ENCODE measurements at regions not wholly inside any gene's neighbourhood (a gene's known extent, or its start where the extent isn't known, plus 50 kb on each side); places are given as distances from the start of the nearest gene placed in this dataset.

DNA sequence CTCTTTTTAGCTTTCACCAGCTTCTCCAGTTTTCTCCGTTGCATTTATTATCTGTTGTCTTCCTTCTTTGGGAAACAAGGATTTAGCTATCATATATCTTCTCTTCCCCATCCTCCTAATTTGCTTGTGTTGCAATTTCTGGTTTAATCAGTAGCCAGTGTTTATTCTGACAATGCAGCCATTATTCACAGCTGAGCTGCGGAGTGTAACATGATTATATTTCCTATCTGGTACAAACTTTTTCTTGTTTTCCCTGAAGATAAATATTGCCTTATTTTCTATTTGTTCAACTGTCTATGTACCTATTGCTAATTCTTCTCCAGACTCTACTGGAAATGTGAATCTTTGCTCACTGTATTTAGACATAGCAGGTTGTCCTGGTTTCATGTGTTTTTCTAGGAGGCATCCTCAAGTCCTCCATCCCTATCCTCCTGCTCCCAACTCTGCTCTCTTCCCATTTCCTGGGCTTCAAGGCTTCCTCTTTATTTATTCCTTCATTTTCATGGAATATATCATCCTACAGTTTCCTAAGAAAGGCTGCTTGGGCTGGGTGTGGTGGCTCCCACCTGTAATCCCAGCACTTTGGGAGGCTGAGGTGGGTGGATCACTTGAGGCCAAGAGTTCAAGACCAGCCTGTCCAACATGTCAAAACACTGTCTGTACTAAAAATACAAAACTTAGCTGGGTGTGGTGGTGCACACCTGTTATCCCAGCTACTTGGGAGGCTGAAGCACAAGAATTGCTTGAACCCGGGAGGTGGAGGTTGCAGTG lies 72.4 kb upstream of the KDM7A start:
- Histone ChIP-seq H3K9me3 (no peaks in the 10 kb centered on the region), H3K27ac (no peak overlapping the region), H3K4me3 (no peak overlapping the region), H3K27me3 (no peaks in the 10 kb centered on the region), H3K36me3 (no peaks in the 10 kb centered on the region), H3K4me1 (no peaks in the 10 kb centered on the region)
- no peak for DNase-seq
- no peak for TF ChIP-seq CTCF (IDR thresholded peaks at IDR 0.05)
- TF ChIP-seq POLR2A (IDR thresholded peaks at IDR 0.05) = no peak
- TF ChIP-seq EP300 (IDR thresholded peaks at IDR 0.05) = no peak
- TF ChIP-seq POLR2AphosphoS5 (IDR thresholded peaks at IDR 0.05) = no peak
- 39 to 69% methylated on average over 3 of the region's 3 CpGs for WGBS, 2 donors
- intact Hi-C loops (cut with DNase I) = no loop called here

DNA sequence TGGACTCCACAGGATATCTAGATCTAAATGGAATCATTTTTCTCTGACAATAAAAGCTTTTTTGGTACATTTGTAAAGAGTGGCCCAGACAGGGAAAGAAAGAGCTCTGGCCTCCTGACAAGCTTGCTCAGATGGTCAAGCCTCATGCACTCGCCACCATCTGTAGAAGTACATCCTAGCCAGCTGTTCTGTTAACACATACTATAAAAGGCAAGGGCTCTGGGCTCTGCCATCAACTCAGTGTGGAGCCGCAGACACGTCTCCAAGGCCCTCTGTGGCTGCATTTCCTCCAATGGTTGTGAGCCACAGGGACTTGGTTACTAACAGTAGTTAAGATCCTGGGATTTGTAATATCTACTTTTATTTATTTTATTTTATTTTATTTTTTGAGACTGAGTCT lies 70.8 kb upstream of the KDM7A start:
- Histone ChIP-seq H3K36me3 (no peaks in the 10 kb centered on the region), H3K4me1 (no peaks in the 10 kb centered on the region), H3K4me3 (no peak overlapping the region), H3K27me3 (no peaks in the 10 kb centered on the region), H3K9me3 (no peaks in the 10 kb centered on the region), H3K27ac (no peak overlapping the region)
- intact Hi-C loops (cut with DNase I) = no loop called here
- DNase-seq = no peak
- WGBS, 2 donors = 77 to 84% methylated on average over 3 of the region's 3 CpGs
- TF ChIP-seq POLR2AphosphoS5 (IDR thresholded peaks at IDR 0.05) (no peak), CTCF (IDR thresholded peaks at IDR 0.05) (no peak), POLR2A (IDR thresholded peaks at IDR 0.05) (no peak), EP300 (IDR thresholded peaks at IDR 0.05) (no peak)

GRCh38 chr7:140245611-140246105 lies 68.9 kb upstream of the KDM7A start:
- Histone ChIP-seq H3K4me3 (no peak overlapping the region), H3K4me1 (no peaks in the 10 kb centered on the region), H3K36me3 (no peaks in the 10 kb centered on the region), H3K9me3 (no peaks in the 10 kb centered on the region), H3K27me3 (no peaks in the 10 kb centered on the region), H3K27ac (no peak overlapping the region)
- DNase-seq = no peak
- intact Hi-C loops (cut with DNase I) = no loop called here
- TF ChIP-seq CTCF (IDR thresholded peaks at IDR 0.05) (no peak), POLR2A (IDR thresholded peaks at IDR 0.05) (no peak), POLR2AphosphoS5 (IDR thresholded peaks at IDR 0.05) (no peak), EP300 (IDR thresholded peaks at IDR 0.05) (no peak)
- 97% methylated on average over 7 of the region's 7 CpGs for WGBS, 2 donors

DNA sequence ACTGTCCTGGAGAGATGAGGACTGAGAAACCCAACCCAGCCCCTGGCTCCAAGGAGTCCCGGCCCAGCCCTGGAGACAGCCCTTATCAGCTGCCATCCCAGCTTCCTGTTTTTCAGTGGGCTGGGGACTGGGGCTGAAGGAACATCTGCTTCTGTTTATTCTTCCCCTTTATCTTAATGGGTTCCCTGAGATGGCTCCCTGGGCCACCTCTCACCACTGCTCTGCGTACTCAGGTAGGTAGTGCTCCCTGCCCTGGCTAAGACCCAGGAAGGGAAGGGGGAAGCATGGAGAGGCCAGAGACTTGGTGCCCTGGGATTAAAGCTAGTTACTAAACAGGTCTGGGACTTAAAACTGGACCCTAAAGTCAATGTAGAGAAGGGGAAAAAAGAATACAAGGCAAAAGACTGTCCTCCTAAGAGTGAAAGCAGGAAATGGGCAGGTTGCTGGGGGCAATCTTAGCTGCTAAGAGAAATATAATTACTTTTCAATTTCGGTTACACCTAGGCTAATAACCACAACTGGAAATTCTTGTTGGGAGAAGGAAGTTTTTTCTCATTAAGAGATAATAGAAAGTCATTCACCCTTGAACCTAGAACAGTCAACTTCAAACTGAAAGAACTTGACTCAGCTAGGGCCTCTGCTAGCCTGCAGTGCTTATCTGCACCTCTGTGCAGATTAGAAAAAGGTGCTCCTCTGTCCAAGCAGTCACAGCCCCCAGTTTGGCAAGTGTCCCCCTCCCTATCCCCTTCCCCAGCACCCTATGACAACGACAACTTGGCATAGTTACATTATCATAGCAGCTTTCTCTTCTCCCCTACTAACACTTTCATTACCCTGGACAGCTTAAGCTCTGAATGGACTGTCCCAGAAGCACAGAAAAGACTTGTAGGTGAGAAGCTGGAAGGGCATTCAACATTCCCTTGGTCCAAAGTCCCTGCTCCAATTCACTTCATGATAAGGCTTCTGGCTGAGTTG lies 65.6 kb upstream of the KDM7A start:
- intact Hi-C loops (cut with DNase I) = no loop called here
- H3K4me3 ChIP-seq = no peak overlapping the region
- TF ChIP-seq EP300 (IDR thresholded peaks at IDR 0.05) (no peak), CTCF (IDR thresholded peaks at IDR 0.05) (no peak)
- WGBS, 2 donors = 10 to 33% methylated on average over 4 of the region's 4 CpGs
- DNase-seq = no peak
- H3K36me3 ChIP-seq = no peaks in the 10 kb centered on the region
- H3K9me3 ChIP-seq = no peaks in the 10 kb centered on the region
- H3K27me3 ChIP-seq = no peaks in the 10 kb centered on the region
- H3K4me1 ChIP-seq = no peaks in the 10 kb centered on the region
- H3K27ac ChIP-seq = no peak overlapping the region
